ENCODE measurements at regions not wholly inside any gene's neighbourhood (a gene's known extent, or its start where the extent isn't known, plus 50 kb on each side); places are given as distances from the start of the nearest gene placed in this dataset.
"Not testable (repeated sequence)": the region's sequence is repeated elsewhere in the genome, so short reads cannot be mapped to it uniquely, and the experiment has no call there.

DNA sequence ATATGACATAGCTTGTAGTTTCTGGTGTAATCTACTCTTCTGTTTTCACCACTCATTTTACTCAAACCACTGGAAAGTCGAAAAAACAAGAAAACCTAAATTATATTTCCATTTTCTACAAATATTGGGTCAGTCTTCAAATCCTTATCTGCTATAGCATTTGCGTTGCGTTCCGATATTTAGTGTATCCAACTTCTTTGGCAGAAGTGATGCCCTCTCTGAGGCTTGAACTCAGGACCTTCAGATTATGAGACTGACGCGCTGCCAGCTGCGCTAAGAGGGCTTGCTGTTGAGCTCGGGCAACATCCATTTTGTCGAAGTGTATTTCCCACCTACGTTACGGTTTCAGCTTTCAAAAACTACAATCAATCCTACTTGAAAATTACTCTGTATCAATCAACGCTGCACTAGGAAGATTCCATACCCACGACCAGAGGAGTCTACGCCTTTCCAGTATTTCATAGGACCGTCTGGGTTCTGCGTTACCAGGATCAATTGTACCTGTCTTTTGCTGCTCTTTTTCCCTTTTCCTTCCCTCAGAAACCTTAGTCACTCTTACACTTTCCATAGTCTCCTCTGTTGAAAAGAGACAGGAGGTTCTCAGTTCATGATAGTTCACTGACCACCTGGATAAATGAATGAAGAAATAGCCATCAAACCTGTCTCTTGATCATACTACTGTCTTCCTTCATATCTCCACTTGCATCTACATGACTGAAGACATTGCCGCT lies 140.5 kb upstream of the ZNF322 start:
- DNase-seq: not testable (repeated sequence)

DNA sequence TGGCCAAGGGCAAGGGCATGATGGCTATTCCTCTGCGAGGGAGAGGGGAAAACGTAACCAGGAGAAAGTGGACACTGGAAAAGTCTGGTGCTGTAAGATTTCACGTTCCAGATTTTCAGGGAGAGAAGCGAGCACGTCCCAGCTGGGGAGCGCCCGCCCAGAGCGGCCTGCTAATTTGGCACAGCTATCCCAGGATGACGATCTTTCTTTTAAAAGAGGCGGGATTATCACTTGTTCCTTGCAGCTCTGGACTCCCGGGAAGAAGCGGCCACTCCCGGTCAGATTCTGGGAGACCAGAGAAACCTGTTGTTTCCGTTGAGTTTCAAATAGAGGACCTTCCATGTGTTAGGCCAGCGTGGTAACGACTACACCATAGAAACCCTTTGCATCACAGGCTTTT lies 144.2 kb upstream of the ZNF322 start:
- not testable (repeated sequence) for DNase-seq

DNA sequence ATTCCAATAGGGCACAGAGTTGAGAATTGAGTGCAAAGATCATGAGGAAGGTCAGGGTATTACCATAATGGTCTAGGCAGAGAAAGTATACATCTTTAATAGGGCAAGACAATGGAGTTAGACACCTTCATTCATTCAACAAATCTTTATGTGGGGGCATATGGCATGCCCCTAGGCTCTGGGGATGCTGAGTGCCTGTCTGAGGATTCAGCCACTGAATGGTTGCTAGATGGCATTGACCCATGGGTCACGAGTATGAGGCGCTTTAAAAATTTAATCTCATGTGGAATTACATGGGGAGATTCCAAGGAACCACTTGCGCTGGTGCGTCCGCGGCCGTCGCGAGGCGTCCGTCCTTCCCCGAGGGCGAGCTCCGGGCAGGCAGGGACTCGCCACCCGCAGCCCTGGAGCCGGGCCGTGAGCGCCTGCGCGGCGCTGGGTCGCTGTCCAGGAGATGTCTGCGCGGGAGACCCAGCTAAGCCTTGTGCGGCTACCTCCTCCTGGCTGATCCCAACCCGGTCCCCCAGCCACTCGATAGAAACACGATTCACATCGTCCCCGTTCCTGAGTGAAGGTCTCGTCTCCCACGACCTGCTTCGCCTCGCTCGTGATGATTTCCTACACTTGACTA lies 152.1 kb upstream of the ZNF322 start:
- not testable (repeated sequence) for DNase-seq

DNA sequence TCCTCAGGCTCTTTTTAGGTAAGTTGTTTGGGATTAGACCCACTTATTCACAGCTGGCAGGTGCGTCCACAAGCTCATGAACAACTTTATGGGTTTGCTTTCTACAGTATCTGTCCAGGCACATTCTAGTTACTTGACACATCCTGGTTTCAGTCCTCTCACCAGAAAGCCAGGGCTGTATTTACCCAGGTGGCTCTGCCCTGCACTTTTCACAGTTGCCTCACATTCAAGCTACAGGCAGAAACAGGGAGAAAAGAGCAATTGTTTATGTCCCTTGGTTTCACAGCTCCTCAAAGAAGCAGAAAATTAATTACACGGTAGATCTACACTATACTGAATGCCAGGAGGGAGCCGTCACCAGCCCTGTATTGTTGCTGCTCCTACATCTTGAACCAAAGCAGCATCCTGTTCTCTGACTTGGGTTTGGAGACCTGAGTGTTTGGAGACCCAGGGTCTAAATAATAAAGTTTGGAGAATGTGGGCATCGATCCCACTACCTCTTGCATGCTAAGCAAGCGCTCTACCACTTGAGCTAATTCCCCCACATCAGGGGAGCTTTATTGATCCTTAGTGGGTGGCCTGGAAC lies 159.2 kb upstream of the ZNF322 start:
- DNase-seq: not testable (repeated sequence)

GRCh38 chr6:26827965-26828364 lies 168.4 kb upstream of the ZNF322 start:
- not testable (repeated sequence) for DNase-seq

DNA sequence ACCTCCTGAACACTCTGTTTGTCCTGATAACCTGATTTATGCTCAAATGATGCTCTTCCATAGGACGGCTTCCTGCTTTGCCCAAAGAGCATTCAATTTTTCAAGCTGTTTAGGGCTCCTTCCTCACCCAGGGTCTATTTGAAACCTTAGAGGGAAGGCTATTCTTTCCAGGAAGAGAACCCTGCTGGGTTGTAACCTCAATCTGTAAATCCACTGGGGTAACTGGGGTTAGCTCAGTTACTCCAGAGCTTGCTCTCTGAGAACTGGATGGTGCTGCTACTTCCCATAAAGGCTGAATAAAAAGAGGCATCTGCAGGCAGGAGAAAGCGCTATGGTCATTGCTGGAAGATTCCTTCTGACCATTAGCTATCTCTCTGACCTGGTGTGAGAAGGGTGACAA lies 169.9 kb upstream of the ZNF322 start:
- not testable (repeated sequence) for DNase-seq

DNA sequence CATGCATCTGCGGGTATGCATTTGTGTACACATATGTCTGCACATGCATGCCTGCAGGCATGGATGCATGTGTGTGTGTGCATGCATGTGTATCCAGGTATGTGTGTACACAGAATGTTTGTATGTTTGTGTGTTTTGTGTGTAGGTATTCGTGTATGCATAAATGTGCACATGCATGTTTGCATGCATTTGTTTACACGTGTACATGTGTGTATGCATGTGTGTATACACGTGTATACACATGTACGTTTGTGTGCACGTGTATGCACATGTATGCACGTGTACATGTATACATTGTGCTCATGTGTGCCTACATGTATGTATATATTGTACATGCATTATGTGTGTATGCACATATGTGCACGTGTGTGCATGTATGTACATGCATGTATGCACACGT lies 171.4 kb upstream of the ZNF322 start:
- not testable (repeated sequence) for DNase-seq

DNA sequence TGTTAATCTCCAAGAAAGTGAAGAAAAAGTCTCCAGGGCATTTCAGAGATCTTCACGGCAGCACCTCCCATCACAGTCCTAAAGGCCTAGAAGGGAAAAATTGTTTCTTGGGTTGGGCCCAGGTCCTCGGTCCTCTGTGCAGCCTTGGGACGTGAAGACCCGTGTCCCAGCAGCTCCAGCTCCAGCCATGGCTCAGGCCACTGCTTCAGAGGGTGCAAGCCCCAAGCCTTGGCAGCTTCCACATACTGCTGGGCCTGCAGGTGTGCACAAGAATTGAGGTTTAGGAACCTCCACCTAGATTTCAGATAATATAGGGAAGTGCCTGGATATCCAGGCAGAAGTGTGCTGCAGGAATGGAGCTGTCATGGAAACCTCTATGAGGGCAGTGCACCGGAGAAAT lies 176.2 kb upstream of the ZNF322 start:
- DNase-seq: not testable (repeated sequence)

GRCh38 chr6:26836657-26837056 lies 177.1 kb upstream of the ZNF322 start:
- not testable (repeated sequence) for DNase-seq

- not testable (repeated sequence) for DNase-seq
These were observed 185.3 kb upstream of the ZNF322 start for GRCh38 chr6:26844823-26845222.

DNA sequence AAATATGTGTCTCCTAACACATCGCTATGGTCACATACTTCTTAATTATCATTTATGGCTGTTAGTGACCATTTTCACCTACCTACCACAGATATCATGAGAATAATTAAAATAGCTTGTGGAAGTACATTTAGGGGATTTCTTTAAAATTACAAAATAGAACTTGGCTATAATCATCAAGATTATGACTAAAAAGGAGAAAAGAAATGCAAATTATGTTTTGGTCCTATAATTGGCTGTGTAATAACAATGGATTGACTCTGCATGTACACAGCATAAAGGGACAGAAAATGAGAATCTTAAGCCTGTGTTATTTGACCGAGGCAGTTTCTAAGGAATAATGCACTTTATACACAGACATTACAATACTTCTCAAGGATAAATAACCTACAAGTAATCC lies 197.7 kb upstream of the ZNF322 start:
- not testable (repeated sequence) for DNase-seq

DNA sequence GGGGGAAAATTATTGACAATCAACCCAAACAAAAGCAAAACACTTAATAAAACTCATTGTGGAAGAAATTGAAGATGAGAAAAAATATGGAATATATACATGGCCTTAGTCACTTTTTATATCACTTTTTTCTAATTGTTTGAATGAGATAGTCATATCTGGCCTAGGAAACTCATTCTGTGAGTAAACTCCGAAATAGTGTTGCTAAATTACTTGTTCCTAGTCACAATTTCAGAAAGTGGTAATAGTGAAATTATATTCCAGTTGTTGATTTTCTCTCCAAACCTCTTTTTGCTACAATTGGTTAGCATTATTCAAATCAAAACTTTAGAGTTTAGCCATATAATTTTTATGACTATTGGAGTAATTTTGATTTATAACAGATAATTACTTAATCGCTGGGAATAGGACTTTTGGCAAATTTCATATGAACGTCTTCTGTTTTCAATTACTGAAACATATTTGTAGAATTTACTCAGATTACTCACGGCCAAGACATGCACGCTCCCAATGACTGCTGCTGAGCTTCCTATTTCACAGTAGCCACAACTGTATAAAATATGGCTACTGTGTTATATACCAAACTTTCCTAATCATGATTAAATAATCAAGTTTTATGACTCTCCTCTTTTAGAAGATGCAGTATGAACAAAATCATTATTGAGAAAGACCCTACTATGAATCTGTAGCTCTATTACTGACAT lies 199.7 kb upstream of the ZNF322 start:
- not testable (repeated sequence) for DNase-seq

GRCh38 chr6:26859771-26860163 lies 200.2 kb upstream of the ZNF322 start:
- not testable (repeated sequence) for DNase-seq

DNA sequence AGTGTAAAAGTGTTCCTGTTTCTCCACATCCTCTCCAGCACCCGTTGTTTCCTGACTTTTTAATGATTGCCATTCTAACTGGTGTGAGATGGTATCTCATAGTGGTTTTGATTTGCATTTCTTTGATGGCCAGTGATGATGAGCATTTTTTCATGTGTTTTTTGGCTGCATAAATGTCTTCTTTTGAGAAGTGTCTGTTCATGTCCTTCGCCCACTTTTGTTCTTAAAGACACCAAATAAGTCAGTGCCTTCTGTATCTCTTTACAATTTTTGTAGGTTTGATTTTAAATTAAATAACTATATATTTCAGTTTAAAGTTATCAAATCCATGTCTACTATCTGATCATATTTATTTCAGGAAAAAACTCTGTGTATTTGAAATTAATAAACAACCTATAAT lies 202.4 kb upstream of the ZNF322 start:
- not testable (repeated sequence) for DNase-seq

DNA sequence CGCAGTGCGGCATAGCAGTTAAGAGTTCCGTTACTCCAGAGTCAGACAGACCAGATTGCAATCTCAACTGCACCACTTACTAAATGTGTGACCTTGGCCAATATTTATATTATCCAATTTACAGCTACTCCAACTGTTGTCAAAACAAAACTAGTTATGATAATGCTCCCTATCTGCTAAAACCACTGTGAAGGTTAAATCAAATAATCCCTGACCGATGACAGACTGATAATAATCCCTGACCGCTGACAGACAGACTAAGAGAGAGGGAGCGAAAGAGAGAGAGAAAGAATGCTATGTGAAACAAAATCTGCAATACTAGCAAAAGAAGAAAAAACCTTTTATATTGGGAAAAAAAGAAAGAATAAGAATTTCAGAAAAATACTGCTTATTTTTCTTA lies 204.1 kb upstream of the ZNF322 start:
- DNase-seq: not testable (repeated sequence)

DNA sequence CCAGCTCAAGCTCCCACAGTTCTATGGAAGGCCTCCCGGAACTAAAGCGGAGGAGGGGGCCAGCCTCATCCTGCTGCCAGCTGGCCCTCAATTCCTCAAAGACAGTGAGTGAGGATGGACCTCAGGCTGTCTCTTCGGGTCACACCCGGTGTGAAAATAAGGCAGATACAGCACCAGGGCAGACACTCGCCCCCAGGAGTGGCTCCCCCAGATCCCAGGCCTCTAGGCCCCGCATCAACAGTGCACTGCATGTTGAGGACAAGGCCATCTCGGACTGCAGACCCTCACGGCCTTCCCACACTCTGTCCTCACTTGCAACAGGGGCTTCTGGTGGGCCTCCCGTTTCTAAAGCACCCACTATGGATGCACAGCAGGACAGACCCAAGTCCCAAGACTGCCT lies 239.2 kb upstream of the ZNF322 start:
- not testable (repeated sequence) for DNase-seq

GRCh38 chr6:26924206-26924605 lies 264.7 kb upstream of the ZNF322 start:
- DNase-seq: not testable (repeated sequence)

GRCh38 chr6:26928190-26928589 lies 268.6 kb upstream of the ZNF322 start:
- not testable (repeated sequence) for DNase-seq

DNA sequence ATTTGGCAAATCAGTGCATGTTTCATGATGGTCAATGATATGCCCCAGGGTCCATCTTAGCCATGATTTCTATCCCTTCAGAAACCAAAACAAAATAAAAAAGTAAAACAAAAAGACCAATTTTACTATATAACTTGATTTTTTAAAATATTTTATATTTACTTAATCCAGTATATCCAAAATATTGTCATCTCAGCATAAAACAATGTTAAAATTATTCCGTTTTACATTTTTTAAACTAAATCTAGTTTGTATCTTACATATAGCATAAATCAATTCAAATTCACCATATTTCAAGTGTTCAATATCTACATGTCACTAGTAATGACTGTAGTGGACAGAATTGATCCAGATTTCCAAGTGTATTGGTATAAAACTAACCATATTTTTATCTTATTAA lies 277.7 kb upstream of the ZNF322 start:
- not testable (repeated sequence) for DNase-seq

DNA sequence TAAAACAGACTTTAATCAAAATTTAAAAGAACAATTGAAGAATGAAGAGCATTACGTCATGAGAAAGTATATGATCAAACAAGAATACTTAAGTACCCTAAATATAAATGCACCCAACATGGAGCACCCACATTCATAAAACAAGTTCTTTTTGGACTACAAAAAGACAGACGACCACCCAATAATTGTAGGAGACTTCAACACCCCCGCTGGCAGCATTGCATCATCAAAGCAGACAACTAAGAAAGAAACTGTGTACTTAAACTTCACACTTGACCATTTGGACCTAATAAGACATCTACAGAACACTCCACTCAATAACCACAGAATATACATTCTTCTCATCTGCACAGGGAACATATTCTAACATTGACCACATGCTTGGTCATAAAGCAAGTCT lies 291.7 kb upstream of the ZNF322 start:
- DNase-seq: not testable (repeated sequence)

GRCh38 chr6:26956078-26956600 lies 291.4 kb upstream of the PRSS16 start:
- peak; percentile 72 for DNase-seq

DNA sequence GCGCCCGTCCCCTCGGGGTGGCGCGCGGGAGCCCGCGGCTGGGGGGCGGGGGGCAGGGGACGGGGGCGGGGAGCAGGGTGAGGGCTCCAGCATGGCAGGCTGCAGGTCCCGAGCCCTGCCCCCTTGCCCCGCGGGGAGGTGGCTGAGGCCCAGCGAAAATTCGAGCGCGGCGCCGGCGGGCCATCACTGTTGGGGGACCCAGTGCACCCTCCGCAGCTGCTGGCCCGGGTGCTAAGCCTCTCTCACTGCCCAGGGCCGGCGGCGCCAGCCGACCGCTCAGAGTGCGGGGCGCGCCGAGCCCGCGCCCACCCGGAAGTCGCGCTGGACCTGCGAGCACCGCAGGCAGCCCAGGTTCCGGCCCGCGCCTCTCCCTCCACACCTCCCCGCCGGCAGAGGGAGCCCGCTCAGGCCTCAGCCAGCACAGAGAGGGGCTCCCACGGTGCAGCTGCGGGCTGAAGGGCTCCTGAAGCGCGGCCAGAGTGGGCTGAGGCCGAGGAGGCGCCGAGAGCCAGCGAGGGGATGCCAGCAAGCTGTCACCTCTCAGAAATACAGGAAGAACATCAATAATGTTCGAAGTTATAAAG lies 290.8 kb upstream of the PRSS16 start:
- peak; percentile 83 for DNase-seq
